PC-3 (cell line): ENCODE measurements at regions not wholly inside any gene's neighbourhood (a gene's known extent, or its start where the extent isn't known, plus 50 kb on each side); places are given as distances from the start of the nearest gene placed in this dataset.

Experiments used
- CTCF ChIP-seq: fragments of 300-600 bp; sonication (generic); conservative IDR thresholded peaks from 2 replicates; pipeline ENCODE4 v1.5.1; 2017; ENCODE audit warnings: antibody characterized with exemption, low read depth, mild to moderate bottlenecking, low read length
- EZH2 ChIP-seq: fragments of 300-600 bp; sonication (generic); IDR thresholded peaks from one replicate; pipeline ENCODE4 v1.6.1; 2017; ENCODE audit warnings: antibody characterized with exemption, mild to moderate bottlenecking, low read length; ENCODE audit not compliant: unreplicated experiment
- EZH2phosphoT487 ChIP-seq: fragments of 300-600 bp; sonication (generic); IDR thresholded peaks from 2 replicates; pipeline ENCODE4 v1.6.1; 2018; ENCODE audit warnings: mild to moderate bottlenecking, antibody characterized with exemption, low read length, borderline replicate concordance

- TF ChIP-seq CTCF, result no peak
- no peak for TF ChIP-seq EZH2phosphoT487
- TF ChIP-seq EZH2, result no peak
These were observed 456.5 kb downstream of the EIPR1 start for GRCh38 chr2:2921011-2921720.
